PFSK-1 (cell line): ENCODE measurements at regions not wholly inside any gene's neighbourhood (a gene's known extent, or its start where the extent isn't known, plus 50 kb on each side); places are given as distances from the start of the nearest gene placed in this dataset.

Experiments used
- FOXP2 ChIP-seq: optimal IDR thresholded peaks from 2 replicates; pipeline ENCODE3; 2011; ENCODE audit warnings: borderline replicate concordance, control low read depth, inconsistent platforms; ENCODE audit not compliant: insufficient read depth; ENCODE audit errors: extremely low read length, extremely low read depth
- POLR2AphosphoS5 ChIP-seq: IDR thresholded peaks from 2 replicates; pipeline ENCODE4 v1.6.1; 2012; ENCODE audit warnings: low read depth, mild to moderate bottlenecking, control low read depth, low read length, moderate library complexity
- REST ChIP-seq, 2 experiments: IDR thresholded peaks; 2 replicates each; pipeline versions ENCODE4 v1.6.1 to v1.8.0; 2011 to 2012; ENCODE audit warnings: low read depth in 2 of 2, low read length in 2 of 2, control low read depth in 1 of 2, inconsistent platforms in 1 of 2, mild to moderate bottlenecking in 1 of 2, moderate library complexity in 1 of 2; ENCODE audit not compliant: insufficient read depth in 1 of 2
- SIN3A ChIP-seq: IDR thresholded peaks from 2 replicates; pipeline ENCODE4 v1.6.1; 2012; ENCODE audit warnings: mild to moderate bottlenecking, low read length, moderate library complexity, borderline replicate concordance; ENCODE audit not compliant: insufficient read depth
- TAF1 ChIP-seq: IDR thresholded peaks from 2 replicates; pipeline ENCODE4 v1.6.1; 2012; ENCODE audit warnings: low read length, control low read depth, borderline replicate concordance; ENCODE audit not compliant: insufficient read depth

- TF ChIP-seq REST (IDR thresholded peaks at IDR 0.05; ENCODE audit: insufficient read depth in 1 of 2, low read depth in 2 of 2, low read length in 2 of 2) (no peak), SIN3A (no peak), FOXP2 (no peak)
Measured at GRCh38 chr22:47457021-47457420, 694.6 kb downstream of the TBC1D22A start.

GRCh38 chr22:47456031-47456430, 693.6 kb downstream of the TBC1D22A start:
- TF ChIP-seq POLR2AphosphoS5 (no peak), SIN3A (no peak), TAF1 (no peak), FOXP2 (no peak), REST (IDR thresholded peaks at IDR 0.05; ENCODE audit: insufficient read depth in 1 of 2, low read depth in 2 of 2, low read length in 2 of 2) (no peak)

DNA sequence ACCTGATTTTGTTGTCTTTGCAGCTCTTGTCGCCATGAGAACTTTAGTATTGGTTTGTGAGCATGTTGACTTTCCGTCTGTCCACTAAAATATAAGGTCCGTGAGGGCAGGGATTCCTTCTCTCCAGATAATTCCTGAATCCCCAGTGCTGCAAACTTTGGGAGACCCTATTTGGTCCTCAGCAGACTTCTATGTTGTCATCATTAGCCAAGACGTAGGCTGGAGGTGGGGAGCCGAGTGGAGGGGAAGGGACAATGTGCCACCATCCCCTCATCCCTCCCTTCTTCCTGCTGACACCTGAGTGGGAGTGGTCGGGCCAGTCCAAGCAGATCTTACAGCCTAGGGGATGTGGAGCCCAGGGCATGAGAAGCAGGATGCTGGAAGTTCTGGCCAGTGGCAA, 690.6 kb downstream of the TBC1D22A start:
- TF ChIP-seq SIN3A (no peak), POLR2AphosphoS5 (no peak), FOXP2 (no peak), REST (IDR thresholded peaks at IDR 0.05; ENCODE audit: insufficient read depth in 1 of 2, low read depth in 2 of 2, low read length in 2 of 2) (no peak), TAF1 (no peak)

DNA sequence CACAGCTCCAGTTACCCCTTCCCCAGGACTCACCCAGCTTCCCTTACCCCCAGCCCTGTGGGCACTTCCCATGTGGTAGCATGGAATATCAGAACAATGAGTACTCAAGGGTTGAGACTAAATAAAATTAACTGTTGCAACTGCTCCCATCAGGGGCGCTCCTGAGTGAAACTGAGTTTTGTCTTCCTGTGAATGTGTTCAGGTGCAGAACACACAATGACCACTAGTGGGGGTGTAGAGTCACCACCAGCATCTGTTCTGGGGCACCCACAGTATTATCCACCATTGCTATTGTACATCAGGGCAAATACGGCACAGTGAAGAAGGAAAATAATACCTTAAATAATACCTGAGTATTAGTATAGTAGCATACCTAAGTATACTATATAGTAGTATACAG, 689.7 kb downstream of the TBC1D22A start:
- TF ChIP-seq FOXP2: no peak
- TF ChIP-seq SIN3A: no peak
- TF ChIP-seq TAF1: no peak
- TF ChIP-seq POLR2AphosphoS5: no peak
- TF ChIP-seq REST (IDR thresholded peaks at IDR 0.05; ENCODE audit: insufficient read depth in 1 of 2, low read depth in 2 of 2, low read length in 2 of 2): no peak

DNA sequence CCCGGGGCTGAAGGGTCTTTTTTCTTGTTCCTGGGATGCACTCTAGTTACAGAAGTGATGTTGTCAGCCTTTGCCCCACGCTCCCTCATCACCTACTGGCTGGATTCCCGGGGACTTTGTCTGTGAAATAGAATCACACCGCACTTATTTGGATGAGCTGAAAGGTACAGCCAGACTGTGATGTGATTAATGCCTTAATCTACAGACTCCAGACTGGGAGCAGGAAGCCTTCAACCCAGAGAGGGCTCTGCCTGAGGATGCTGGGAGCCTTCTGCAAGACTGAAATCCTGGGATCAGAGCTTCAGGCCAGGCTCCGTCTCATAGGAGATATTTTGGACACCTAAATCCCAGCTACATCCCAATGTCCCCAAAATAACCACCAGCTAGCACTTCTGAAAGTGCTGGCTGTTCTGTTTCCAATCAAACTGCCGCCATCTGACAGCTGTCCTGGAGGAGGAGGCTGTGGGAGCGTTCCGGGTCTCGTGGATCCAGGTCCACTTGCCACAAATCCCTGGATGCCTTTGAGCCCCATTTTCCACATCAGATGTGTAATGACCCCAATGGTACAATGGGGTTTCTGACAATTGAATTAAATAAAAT, 688.5 kb downstream of the TBC1D22A start:
- TF ChIP-seq TAF1: no peak
- TF ChIP-seq POLR2AphosphoS5: no peak
- TF ChIP-seq FOXP2: no peak
- TF ChIP-seq SIN3A: no peak
- TF ChIP-seq REST (IDR thresholded peaks at IDR 0.05; ENCODE audit: insufficient read depth in 1 of 2, low read depth in 2 of 2, low read length in 2 of 2): no peak
